K562 (cell line): ENCODE measurements at regions not wholly inside any gene's neighbourhood (a gene's known extent, or its start where the extent isn't known, plus 50 kb on each side); places are given as distances from the start of the nearest gene placed in this dataset.

Experiments used
- EZH2 ChIP-seq: IDR thresholded peaks from 2 replicates; pipeline ENCODE4 v1.6.1; 2012; ENCODE audit warnings: low read depth, mild to moderate bottlenecking, inconsistent platforms, low read length, borderline replicate concordance
- FOXA3 ChIP-seq, 2 experiments: fragments of 450-650 bp in 1 of 2; sonication (generic) in 1 of 2; formaldehyde crosslinking; IDR thresholded peaks in 1 of 2; conservative IDR thresholded peaks in 1 of 2; 2 replicates each; pipeline versions ENCODE4 v1.4.0 to v1.8.0; 2020 to 2022; ENCODE audit warnings: mild to moderate bottlenecking in 2 of 2, missing genetic modification reagents in 1 of 2
- HNRNPL ChIP-seq: fragments of 200-400 bp; formaldehyde crosslinking; IDR thresholded peaks from 2 replicates; pipeline ENCODE4 v1.6.1; 2017; ENCODE audit warnings: low read depth, mild to moderate bottlenecking, low read length
- JUND ChIP-seq, 2 experiments: IDR thresholded peaks; 2 replicates in 1 of 2; 3 replicates in 1 of 2; pipeline ENCODE4 v1.6.1; 2011; ENCODE audit warnings: borderline replicate concordance in 2 of 2, low read depth in 2 of 2, low read length in 2 of 2, improper control_type of control experiment in 1 of 2, missing biosample characterization in 1 of 2, missing genetic modification characterization in 1 of 2, missing genetic modification reagents in 1 of 2
- LCOR ChIP-seq: sonication (generic); formaldehyde crosslinking; IDR thresholded peaks from 2 replicates; pipeline ENCODE4 v1.8.0; 2022; ENCODE audit warnings: mild to moderate bottlenecking, missing genetic modification reagents
- MAFF ChIP-seq: IDR thresholded peaks from 2 replicates; pipeline ENCODE4 v1.6.1; 2012; ENCODE audit warnings: low read length, improper control_type of control experiment
- MYNN ChIP-seq, 2 experiments: sonication (generic); formaldehyde crosslinking in 1 of 2; IDR thresholded peaks; 2 replicates each; pipeline versions ENCODE4 v1.5.0 to v1.6.1; 2016 to 2020; ENCODE audit warnings: antibody characterized with exemption in 1 of 2, missing genetic modification reagents in 1 of 2
- POLR2A ChIP-seq: fragments of 450-650 bp; conservative IDR thresholded peaks from 2 replicates; pipeline ENCODE4 v1.6.1; 2016
- TF ChIP-seq, protein P1 (sequence below), 3 experiments: IDR thresholded peaks in 2 of 3; conservative IDR thresholded peaks in 1 of 3; 2 replicates each; pipeline ENCODE4 v1.5.1; 2011 to 2012; ENCODE audit warnings: low read length in 3 of 3, mild to moderate bottlenecking in 3 of 3, control low read depth in 2 of 3, improper control_type of control experiment in 1 of 3, inconsistent platforms in 1 of 3, low read depth in 1 of 3, mixed read lengths in 1 of 3, moderate library complexity in 1 of 3; ENCODE audit not compliant: insufficient read depth in 2 of 3
- TF ChIP-seq, protein P2 (sequence below): fragments of 450-650 bp; IDR thresholded peaks from 2 replicates; pipeline ENCODE4 v1.6.1; 2017; ENCODE audit warnings: antibody characterized with exemption, mild to moderate bottlenecking

DNA sequence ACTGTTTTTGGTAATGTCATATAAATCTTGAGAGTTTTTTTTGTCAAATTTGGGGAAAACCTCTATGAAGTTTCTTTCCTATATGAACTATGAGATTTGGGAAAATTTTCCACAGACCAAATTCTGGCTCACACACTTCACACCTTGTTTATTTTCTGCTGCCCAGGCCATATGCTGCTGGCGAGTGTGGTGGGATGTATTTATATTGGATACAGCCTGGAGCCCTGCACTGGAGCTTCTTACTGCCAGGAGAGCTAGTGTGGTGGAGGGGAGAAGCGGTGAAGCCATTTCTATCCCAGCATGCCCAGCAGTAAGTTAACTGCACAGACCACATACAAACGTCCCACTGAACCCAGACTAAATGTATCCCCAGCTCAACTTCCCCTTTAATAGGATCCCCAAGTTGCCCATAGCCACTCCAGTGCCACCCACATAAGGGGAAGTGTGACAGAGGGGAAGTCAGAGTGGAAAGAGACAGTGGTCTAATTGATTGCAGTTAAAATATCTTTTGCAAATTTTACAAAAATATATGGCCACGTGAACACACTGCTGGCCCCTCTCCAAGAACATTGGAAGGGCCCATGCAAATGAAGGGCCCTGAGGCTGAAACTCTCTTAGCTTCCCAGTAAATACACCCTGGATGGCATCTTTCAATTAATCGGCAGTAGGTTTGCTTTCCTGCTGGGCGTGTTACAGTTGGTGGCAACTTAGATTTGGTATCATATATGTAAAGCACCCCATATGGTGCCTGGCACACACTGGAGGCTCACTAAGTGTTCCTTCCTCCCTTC lies 146.6 kb upstream of the ITGA6 start:
- TF ChIP-seq, protein P1, sequence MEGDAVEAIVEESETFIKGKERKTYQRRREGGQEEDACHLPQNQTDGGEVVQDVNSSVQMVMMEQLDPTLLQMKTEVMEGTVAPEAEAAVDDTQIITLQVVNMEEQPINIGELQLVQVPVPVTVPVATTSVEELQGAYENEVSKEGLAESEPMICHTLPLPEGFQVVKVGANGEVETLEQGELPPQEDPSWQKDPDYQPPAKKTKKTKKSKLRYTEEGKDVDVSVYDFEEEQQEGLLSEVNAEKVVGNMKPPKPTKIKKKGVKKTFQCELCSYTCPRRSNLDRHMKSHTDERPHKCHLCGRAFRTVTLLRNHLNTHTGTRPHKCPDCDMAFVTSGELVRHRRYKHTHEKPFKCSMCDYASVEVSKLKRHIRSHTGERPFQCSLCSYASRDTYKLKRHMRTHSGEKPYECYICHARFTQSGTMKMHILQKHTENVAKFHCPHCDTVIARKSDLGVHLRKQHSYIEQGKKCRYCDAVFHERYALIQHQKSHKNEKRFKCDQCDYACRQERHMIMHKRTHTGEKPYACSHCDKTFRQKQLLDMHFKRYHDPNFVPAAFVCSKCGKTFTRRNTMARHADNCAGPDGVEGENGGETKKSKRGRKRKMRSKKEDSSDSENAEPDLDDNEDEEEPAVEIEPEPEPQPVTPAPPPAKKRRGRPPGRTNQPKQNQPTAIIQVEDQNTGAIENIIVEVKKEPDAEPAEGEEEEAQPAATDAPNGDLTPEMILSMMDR (IDR thresholded peaks at IDR 0.05 in 2 of 3, conservative IDR thresholded peaks at IDR 0.05 in 1 of 3; ENCODE audit: insufficient read depth in 2 of 3, low read depth in 1 of 3, low read length in 3 of 3) = no peak
- TF ChIP-seq LCOR (CRISPR knock-in tag) (no peak), FOXA3 (CRISPR knock-in tag; conservative IDR thresholded peaks at IDR 0.05 in 1 of 2, IDR thresholded peaks at IDR 0.05 in 1 of 2) (no peak), EZH2 (no peak), JUND (IDR thresholded peaks at IDR 0.05; ENCODE audit: borderline replicate concordance, low read depth, low read length) (no peak), JUND (tag; IDR thresholded peaks at IDR 0.05; ENCODE audit: borderline replicate concordance, low read depth, low read length) (no peak), MYNN (IDR thresholded peaks at IDR 0.05) (no peak), MYNN (CRISPR knock-in tag; IDR thresholded peaks at IDR 0.05) (no peak), POLR2A (no peak), MAFF (no peak), HNRNPL (no peak)
- TF ChIP-seq, protein P2, sequence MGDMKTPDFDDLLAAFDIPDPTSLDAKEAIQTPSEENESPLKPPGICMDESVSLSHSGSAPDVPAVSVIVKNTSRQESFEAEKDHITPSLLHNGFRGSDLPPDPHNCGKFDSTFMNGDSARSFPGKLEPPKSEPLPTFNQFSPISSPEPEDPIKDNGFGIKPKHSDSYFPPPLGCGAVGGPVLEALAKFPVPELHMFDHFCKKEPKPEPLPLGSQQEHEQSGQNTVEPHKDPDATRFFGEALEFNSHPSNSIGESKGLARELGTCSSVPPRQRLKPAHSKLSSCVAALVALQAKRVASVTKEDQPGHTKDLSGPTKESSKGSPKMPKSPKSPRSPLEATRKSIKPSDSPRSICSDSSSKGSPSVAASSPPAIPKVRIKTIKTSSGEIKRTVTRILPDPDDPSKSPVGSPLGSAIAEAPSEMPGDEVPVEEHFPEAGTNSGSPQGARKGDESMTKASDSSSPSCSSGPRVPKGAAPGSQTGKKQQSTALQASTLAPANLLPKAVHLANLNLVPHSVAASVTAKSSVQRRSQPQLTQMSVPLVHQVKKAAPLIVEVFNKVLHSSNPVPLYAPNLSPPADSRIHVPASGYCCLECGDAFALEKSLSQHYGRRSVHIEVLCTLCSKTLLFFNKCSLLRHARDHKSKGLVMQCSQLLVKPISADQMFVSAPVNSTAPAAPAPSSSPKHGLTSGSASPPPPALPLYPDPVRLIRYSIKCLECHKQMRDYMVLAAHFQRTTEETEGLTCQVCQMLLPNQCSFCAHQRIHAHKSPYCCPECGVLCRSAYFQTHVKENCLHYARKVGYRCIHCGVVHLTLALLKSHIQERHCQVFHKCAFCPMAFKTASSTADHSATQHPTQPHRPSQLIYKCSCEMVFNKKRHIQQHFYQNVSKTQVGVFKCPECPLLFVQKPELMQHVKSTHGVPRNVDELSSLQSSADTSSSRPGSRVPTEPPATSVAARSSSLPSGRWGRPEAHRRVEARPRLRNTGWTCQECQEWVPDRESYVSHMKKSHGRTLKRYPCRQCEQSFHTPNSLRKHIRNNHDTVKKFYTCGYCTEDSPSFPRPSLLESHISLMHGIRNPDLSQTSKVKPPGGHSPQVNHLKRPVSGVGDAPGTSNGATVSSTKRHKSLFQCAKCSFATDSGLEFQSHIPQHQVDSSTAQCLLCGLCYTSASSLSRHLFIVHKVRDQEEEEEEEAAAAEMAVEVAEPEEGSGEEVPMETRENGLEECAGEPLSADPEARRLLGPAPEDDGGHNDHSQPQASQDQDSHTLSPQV = no peak
